CD4-positive, alpha-beta T cell treated with Interleukin-21 for 1 hour (primary cell): ENCODE measurements at regions not wholly inside any gene's neighbourhood (a gene's known extent, or its start where the extent isn't known, plus 50 kb on each side); places are given as distances from the start of the nearest gene placed in this dataset.
"Not testable (repeated sequence)": the region's sequence is repeated elsewhere in the genome, so short reads cannot be mapped to it uniquely, and the experiment has no call there.

Source experiments
- DNase-seq: peaks from one replicate; pipeline ENCODE4 v3.0.0-alpha.2; 2020

DNA sequence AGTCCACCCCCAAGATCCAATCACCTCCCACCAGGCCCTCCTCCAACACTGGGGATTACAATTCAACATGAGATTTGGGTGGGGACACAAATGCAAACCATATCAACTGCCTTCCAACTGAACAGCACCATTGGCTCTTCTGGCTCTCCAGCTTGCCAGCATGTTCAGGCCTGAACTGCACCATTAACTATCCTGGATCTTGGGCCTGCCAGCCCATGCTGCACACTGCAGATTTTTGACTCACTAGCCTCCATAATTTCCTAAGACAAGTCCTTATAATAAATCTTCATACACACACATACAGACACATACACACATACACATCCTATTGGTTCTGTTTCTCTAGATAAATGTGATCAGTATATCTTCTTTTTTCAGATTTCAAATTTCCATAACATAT lies 737.1 kb upstream of the SPRY2 start:
- DNase-seq: no peak

DNA sequence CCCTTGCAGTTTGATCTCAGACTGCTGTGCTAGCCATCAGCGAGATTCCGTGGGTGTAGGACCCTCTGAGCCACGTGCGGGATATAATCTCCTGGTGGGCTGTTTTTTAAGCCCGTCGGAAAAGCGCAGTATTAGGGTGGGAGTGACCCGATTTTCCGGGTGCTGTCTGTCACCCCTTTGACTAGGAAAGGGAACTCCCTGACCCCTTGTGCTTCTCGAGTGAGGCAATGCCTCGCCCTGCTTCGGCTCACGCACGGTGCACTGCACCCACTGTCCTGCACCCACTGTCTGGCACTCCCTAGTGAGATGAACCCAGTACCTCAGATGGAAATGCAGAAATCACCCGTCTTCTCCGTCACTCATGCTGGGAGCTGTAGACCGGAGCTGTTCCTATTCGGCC lies 728.9 kb upstream of the SPRY2 start:
- DNase-seq: not testable (repeated sequence)

DNA sequence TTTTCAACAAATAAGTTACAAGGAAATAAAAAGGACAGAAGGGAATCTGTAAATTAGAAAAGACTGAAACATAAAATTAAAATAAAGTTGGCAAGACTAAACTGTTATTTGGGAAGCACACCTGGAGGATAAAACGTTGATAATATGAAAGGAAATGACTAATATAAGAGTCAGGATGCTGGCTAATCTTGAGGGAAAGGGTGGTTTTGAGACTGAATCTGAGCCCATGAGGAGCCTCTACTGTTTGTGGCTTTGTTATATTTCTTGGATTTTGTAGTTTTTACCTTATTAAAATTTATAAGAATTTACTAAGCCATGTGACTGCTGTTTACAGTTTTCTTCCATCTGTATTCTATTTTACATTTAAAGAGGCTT lies 718.0 kb upstream of the SPRY2 start:
- no peak for DNase-seq

DNA sequence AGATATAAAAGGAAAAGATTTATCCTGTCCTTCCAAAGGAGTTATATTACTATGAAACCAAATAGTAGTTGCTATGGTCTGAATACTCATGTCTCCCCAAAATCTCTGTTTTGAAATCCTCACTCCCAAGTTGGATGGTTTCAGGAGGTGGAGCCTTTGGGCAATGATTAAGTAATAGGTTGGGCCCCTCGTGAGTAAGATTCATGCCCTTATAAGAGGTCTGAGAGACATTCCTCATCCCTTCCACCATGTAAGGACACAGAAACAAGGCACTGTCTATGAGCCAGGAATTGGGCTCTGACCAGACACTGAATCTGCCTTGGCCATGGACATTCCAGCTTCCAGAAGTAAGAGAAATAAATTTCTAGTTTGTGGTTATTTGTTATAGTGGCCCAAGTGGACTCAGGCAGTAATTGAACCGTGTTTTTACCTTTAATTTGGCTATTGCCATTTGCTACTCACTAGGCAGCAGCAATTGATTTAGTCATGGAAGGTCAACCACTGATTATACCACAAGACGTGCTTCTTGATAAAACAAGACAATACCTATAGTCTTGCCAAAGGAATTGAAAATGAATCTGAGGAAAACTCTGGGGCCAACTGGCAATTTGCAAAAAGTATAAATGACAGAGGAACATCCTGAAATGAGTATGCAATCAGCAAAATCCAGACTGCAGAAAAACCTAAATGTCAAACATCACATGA lies 717.4 kb upstream of the SPRY2 start:
- DNase-seq: no peak

DNA sequence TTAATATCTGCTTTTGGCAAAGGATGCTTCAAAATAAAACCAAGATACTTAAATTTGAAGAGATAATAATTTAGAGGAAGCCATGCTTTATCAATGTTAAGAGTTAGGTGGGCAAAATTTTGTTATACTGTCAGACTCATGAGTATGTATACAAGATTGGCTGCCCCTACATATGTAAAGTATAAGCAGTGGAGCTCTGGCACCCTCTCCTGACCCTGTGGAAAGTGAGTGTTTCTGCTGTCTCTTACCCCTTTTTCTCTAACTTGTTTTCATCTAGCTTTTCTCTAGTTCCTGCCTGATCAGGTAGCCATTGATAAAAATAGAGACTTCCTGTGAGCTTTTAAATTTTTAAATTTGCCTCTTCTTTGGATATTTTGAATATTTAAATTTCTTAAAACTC lies 710.9 kb upstream of the SPRY2 start:
- DNase-seq: no peak

DNA sequence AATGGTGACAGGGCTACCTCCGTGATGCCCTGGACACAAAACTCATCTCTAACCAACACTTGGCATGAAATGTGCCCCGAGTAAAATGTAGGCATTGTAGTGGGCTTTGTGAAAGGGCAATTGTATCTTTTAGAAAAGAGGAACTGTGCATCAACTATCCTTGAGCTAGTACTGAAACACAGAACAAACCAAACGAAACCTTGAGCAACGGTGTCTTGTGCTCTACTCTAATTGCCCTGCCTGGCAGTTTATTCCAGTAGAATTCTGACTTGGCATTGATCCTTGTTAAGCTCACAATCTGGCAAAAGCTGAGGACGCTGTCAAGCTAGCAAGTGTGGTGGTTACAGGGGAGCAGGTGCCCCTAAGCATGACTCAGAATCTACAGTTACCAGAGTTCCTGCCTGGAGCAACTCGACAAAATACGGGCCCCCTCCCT lies 707.1 kb upstream of the SPRY2 start:
- DNase-seq: no peak

DNA sequence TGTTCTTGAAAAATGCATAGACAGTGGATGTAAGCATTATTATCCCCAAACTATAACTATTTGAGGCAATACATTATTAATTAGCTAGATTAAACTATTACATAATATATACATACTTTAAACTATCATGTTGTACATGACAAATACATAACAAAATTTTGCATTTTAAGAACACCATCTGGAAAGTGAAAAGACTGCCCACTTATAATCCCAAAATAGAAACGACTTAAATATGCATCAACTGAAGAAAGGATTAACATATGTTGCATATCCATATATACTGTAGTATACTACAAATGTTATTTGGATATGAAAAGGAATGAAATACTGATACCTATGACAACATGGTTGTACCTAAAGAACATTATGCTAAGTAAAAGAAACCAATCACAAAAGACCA lies 700.8 kb upstream of the SPRY2 start:
- DNase-seq: no peak

DNA sequence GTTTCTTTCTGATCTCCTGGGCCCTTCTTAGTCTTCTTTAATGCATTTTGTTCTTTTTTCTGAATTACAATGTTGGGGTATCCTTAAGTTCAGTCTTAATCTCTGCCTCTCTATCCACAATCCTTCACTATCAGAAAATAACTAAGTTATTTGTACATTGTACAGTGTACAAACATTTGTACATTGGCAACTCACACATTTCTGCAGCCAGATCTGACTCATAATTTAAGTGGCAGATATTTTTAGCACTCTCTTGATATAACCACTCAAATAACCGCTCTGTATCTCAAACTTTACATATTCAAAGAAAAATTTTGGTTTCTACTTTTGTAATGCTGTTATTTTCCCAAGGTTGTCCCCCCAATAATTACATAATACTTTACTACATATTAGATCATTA lies 691.1 kb upstream of the SPRY2 start:
- DNase-seq: no peak

DNA sequence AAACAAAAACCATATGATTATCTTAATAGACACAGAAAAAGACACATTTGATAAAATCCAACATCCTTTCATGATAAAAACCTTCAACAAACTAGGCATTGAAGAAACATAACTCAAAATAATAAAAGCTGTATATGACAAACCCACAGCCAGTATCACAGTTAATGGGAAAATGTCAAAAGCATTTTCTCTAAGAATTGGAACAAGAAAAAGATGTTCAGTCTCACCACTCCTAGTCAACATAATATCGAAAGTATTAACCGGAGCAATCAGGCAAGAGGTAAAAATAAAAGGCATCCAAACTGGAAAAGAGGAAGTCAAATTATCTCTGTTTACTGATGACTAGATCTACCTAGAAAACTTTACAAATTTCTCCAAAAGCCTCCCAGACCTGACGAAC lies 684.2 kb upstream of the SPRY2 start:
- DNase-seq: no peak

DNA sequence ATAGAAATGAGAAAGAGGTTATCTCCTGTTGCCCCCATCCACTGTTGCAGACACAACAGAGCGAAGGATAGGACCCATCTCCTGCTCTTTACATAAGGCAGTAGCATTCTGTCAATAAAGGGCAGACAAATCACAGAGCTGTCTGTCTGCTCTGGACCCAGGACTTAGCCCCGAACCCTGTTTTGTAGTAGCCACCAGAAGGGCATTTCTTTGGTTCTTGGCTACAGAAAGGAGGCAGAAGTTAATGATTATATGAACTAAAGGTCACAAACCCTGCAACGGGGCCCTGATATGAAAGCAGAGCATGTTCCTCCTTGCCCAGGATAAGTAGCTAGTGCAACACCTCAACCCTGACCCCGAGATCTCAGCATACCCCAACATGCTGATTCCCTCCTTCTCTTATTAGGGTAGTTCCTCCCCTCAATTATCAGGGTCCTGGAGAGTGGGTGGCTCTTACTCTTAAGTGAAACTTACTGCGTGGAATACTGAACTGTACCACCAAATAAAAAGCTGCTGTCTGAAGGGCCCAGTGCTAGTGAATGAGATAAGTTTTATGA lies 680.4 kb upstream of the SPRY2 start:
- no peak for DNase-seq

DNA sequence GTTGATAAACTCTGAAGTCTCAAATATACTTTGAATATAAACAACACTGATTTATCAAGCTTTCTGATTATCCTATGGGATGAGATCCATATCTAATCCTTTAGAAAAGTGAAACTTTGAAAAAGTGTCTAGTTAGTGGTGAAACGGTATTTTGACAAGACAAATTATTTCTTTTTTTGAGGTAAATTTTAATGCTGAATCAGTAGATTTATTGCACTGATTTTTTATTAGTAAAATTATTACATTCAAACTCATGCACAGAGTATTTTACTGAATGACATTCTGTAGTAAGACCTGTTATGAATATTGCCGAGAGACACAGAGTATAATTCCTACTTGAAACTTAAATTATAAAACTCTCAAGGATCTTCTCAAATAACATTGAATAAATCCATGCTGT lies 679.1 kb upstream of the SPRY2 start:
- no peak for DNase-seq

DNA sequence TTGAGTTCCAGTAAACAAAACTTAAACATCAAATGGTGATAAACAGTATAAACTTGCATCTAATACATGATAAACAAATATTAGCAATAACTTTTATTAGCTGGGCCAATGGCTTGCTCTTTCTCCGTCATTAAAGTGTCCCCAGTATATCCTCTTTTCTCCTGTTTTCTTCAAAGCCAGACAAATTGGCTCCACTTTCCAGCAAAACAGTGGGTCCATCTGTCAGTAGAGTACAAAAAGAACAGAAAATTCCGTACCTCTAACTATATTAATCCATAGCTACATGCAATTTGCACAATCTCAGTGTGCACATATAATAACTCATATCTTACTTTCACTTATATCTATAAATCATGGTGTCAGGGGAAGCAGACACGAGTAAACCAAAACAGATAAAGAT lies 678.0 kb upstream of the SPRY2 start:
- DNase-seq: no peak

DNA sequence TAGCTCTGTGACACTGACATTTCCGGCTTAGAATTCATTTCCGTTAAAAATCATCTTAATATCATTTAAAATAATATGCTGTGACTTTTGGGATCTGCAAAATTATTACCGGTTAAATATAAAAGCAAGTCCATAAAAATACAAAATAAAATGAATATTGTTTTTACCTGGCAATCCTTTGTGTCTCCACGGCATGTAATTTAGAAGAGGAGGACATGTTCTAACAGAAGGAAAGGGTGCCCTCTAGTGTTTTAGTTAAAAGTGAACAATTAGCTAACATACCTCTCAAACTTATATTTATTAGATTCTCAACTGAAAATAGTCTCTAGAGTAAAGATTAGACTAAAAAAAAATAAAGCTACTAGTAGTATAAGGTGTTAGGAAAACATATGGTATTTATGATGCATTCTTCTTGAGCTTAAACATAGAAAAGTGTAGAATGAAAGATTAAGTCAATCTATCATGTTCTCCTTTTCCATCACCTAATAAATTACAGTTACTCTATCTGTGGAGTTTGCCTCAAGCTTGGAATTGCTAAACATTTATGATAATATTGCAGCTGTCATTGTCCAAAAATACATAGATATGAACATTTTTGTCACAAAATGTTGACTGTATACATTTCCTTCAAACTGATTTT lies 676.7 kb upstream of the SPRY2 start:
- DNase-seq: peak; percentile 12

DNA sequence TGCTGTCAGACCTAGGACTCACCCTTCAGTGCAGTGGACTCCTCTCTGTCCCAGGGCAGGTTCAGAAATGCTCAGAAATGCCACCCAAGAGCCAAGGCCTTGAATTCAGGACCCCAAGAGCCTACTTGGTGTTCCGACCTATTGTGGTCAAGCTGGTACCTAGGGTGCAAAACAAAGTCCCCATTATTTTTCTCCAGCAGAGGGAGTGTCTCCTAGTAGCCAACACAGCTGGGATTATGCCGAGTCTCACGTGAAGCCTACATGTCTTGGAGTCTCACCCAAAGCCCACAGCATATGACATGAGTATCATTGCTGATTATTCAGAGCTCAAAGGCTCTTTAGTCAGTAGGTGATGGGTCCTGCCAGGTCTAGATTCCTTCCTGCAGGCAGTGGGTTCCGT lies 671.1 kb upstream of the SPRY2 start:
- DNase-seq: no peak

DNA sequence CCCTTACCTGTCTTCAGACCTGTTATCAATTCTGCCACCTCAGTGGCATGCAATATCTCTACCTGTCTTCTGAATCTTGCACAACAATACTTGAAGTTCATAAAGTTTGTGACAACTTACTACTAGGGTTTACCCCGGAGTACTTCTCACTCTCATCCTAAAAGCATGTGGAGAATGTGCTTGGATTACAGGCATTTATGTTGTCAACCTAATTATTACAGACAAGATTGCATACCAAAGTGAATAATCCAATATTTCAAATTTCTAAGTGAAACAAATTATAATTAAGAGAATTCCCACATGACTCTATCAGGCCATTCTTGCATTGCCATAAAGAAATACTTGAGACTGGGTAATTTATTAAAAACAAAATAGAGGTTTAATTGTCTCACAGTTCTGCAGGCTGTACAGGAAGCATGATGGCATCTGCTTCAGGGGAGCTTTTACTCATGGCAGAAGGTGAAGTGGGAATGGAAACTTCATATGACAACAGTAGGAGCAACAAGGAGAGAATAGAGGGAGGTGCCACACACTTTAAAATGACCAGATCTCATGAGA lies 661.0 kb upstream of the SPRY2 start:
- no peak for DNase-seq

DNA sequence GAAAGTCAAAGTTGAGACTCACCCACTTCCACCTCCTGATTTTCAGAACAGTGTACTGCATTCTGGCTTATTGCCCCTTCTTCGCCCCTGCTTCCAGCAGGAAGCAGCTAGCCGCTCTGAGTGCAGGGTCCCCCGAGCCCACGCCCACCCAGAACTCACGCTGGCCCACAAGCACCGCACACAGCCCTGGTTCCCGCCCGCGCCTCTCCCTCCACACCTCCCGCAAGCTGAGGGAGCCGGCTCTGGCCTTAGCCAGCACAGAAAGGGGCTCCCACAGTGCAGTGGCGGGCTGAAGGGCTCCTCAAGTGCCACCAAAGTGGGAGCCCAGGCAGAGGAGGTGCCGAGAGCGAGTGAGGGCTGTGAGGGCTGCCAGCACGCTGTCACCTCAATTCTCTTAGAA lies 657.7 kb upstream of the SPRY2 start:
- not testable (repeated sequence) for DNase-seq

DNA sequence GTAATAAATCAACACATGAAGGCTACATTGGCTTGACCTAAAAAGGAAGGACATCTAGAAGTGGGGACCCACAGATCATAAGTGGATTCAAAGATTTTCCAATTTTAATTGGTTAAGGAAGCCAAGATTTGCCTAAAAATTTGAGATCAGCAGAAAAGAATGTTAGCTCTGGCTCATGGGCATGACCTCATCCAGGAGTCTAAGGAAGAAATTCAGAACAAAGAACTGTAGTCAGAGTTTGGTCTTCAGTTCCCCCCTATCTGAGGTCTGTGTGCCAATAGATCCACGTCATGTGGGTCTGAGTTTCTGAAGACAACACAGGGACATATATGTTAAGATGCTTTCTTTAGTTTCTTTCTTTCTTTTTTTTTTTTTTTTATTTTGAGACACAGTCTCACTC lies 648.8 kb upstream of the SPRY2 start:
- no peak for DNase-seq

DNA sequence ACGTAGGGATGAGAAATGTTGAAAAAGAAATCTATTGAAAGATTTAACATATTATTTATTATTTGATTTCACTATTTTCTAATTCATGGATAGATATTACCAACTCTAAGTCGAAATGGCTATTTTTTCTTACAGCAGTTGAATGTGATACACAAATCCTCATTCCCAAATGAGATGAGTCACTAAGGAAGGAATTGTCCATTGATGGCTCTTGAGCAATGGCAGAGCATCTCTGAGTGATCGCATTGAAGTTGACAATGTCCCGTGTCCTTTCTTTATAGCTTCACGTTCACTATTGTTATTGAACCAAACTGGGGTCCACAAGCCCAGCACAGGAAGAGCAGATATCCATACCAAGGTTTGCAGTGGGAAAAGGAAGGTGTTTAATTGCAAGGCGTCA lies 648.3 kb upstream of the SPRY2 start:
- no peak for DNase-seq

DNA sequence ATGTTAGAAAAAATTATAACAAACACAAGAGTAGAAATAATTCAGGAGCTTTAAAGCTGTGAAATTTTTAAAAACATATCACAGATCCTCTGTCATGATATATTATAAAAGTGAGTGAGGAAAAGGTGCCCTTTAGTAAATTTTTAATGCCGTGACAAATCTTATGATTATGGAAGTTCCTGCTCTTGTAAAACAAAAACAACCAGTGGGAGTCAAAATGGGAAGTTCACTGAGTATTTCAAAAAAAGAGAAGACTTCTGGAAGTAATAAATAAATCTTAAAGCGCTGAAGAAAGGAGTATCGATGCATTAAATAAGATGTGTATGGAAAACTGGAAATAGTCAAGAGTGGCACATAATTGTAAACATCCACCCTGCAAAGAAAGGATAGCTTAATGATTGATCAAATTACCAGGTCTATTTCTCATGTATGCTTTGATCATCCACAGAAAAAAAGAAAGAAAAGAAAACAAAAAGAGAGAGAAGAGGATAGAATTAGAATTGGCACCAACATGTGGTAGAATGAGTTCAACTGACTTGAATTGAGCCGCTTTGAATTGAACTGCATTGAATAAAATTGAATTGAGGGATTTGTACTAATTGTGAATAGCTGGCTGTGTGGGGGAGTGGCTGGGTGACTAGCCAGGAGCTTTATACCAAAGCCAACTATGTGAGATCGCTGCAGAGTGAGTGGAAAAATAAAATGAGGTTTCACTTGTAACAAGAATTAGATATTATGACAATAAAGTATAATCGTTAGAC lies 647.6 kb upstream of the SPRY2 start:
- DNase-seq: no peak

DNA sequence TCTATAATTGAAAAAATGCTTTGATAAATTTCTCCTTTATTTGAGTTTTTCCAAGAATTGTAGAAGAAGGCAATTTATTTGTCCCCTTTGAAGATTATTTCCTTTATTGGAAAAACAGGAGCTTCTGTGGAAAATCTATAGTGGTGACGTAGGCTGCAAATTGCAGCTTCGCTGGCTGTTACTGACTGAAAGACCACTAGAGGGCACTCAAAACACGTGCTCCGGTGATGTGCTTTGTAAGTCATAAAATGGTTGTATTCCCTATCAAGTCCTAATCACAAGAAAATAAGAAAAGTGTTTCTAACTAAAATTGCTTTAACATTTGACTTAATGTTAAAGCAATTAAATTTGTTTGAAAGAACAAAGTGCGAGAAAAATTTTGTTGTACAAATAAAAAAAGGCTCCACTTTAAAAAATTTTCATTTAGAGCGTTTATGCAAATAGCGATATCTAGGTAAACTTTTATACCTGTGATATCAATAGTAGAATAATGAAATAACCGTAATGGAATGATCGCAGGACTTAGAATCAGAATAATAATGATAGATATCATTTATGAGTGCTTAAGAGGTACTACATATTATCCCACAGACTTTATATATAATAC lies 638.2 kb upstream of the SPRY2 start:
- peak; percentile 6 for DNase-seq

DNA sequence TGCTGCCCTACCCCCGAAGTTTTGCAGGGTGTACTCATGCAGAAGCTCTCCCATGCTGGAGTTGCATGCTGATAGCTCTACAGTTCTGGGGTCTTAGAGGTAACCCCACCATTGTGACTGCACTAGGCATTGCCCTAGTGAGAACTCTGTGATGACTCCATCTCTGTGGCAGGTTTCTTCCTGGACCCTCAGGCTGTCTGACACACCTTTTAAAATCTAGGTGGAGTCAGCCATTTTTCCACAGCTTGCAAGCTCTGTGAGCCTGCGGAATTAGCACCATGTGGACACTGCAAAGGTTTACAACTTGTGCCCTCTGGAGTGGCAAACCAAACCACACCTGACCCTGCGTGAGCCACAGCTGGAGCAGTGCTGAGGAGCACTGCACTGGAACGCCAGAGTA lies 636.2 kb upstream of the SPRY2 start:
- no peak for DNase-seq

DNA sequence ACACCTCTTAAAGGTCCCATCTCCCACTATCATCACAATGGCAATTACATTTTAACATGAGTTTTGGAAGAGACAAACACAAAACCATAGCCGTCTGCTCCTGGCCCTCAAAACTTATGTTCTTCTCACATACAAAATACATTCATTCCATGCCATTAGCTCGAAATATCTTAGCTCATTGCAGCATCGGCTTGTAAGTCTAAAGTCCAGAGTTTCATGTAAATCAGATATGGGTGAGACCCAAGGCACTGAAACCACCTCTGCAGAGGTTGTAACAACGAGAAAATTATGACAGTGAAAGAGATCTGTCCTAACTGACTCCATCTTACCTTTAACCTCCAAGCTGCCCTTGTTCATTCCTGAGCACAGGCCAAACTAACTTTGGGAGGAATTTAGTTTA lies 635.0 kb upstream of the SPRY2 start:
- DNase-seq: no peak

DNA sequence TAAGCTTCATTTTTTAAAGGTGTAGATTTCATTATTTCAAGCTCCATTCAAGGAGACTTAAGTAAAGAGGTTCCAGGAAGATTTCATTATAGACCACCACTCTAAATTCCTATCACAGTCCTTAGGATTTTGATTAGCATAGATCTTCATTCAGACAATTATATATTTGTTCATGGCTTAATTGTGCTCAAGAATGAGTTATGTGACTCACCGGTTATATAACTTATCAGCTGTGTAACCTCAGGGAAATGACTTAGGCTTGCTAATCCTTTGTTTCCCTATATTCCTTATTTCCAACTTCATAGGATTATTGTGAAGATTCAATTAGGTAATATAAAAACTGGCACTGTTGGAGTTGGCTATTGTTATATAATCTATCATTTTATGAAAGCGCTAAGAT lies 632.8 kb upstream of the SPRY2 start:
- no peak for DNase-seq
